HCT116 (cell line): ENCODE measurements at regions not wholly inside any gene's neighbourhood (a gene's known extent, or its start where the extent isn't known, plus 50 kb on each side); places are given as distances from the start of the nearest gene placed in this dataset.

Experiments
- ATAC-seq: fragments of 200-7000 bp; cut with Tn5 transposase; 2 replicates; pipeline ENCODE4 v1.9.1; 2020; ENCODE audit warnings: mild to moderate bottlenecking, moderate library complexity
- BruUV-seq: library from RNA; stranded (reverse); fragments of 400-500 nt; replicated peaks from 2 replicates; lab custom pipeline; 2021; lab: Mats Ljungman, UMichigan
- CTCF ChIA-PET: fragments of 300-600 bp; sonication (Branson Sonifier 250); formaldehyde crosslinking; loops from one replicate; lab custom pipeline; 2021; ENCODE audit warnings: antibody characterized with exemption; lab: Charles Lee
- POLR2A ChIA-PET: fragments of 300-600, 350-600 bp; sonication (Branson Sonifier 250); formaldehyde crosslinking; loops from one replicate; lab custom pipeline; 2021; ENCODE audit warnings: antibody characterized with exemption; lab: Charles Lee
- RAD21 ChIA-PET, 2 experiments: fragments of 300-600 bp; sonication (Branson Sonifier 250); formaldehyde crosslinking; loops; one replicate each; lab custom pipeline; 2023; ENCODE audit warnings: low total read pairs in 2 of 2; ENCODE audit not compliant: uncharacterized antibody in 2 of 2, unreplicated experiment in 2 of 2, low non-redundant PET in 1 of 2; lab: Charles Lee
- DNase-seq: peaks from one replicate; pipeline ENCODE4 v3.0.0-alpha.2; 2010; ENCODE audit warnings: low read depth, low spot score
- H2AFZ ChIP-seq: fragments of 200-600 bp; shearing (Covaris generic), sonication (generic); 2 replicates; pipeline ENCODE4 v1.6.1; 2017; ENCODE audit warnings: low read depth, mixed run types, mixed read lengths, antibody characterized with exemption, low read length; ENCODE audit not compliant: poor library complexity, severe bottlenecking
- H3K27ac ChIP-seq: 2 replicates; pipeline ENCODE4 v1.5.1; 2012; ENCODE audit warnings: low read depth, low read length
- H3K27me3 ChIP-seq: fragments of 200-600 bp; sonication (generic); 2 replicates; pipeline ENCODE4 v1.6.1; 2016; ENCODE audit warnings: mixed run types, low read length, mixed read lengths; ENCODE audit not compliant: insufficient read depth
- H3K36me3 ChIP-seq, 2 experiments: fragments of 200-500 bp in 1 of 2; fragments of 200-600 bp in 1 of 2; sonication (Bioruptor generic) in 1 of 2; sonication (generic) in 1 of 2; 2 replicates each; pipeline versions ENCODE4 v1.5.1 to v1.6.1; 2014 to 2016; ENCODE audit warnings: low read length in 2 of 2, inconsistent platforms in 1 of 2, mixed read lengths in 1 of 2, mixed run types in 1 of 2; ENCODE audit not compliant: insufficient read depth in 2 of 2, control insufficient read depth in 1 of 2
- H3K4me1 ChIP-seq, 2 experiments: fragments of 200-600 bp in 1 of 2; sonication (generic) in 1 of 2; 2 replicates each; pipeline versions ENCODE4 v1.5.1 to v1.6.1; 2012 to 2017; ENCODE audit warnings: low read length in 2 of 2, inconsistent platforms in 1 of 2, mild to moderate bottlenecking in 1 of 2, mixed read lengths in 1 of 2, mixed run types in 1 of 2, moderate library complexity in 1 of 2; ENCODE audit not compliant: insufficient read depth in 2 of 2, control insufficient read depth in 1 of 2
- H3K4me2 ChIP-seq: fragments of 200-600 bp; sonication (generic); 2 replicates; pipeline ENCODE4 v1.6.1; 2017; ENCODE audit warnings: mixed run types, low read length, mixed read lengths
- H3K4me3 ChIP-seq, 2 experiments: fragments of 200-600 bp in 1 of 2; sonication (generic) in 1 of 2; replicated peaks in 1 of 2; 2 replicates each; pipeline ENCODE4 v1.5.1; 2011 to 2016; ENCODE audit warnings: low read length in 2 of 2, control low read depth in 1 of 2, low read depth in 1 of 2, mild to moderate bottlenecking in 1 of 2, mixed read lengths in 1 of 2, mixed run types in 1 of 2
- H3K79me2 ChIP-seq: fragments of 200-600 bp; sonication (generic); 2 replicates; pipeline ENCODE4 v1.6.1; 2017; ENCODE audit warnings: mild to moderate bottlenecking, mixed run types, low read length, moderate library complexity, mixed read lengths; ENCODE audit not compliant: insufficient read depth
- H3K9ac ChIP-seq: fragments of 200-600 bp; sonication (generic); 2 replicates; pipeline ENCODE4 v1.6.1; 2016; ENCODE audit warnings: low read length, mixed read lengths
- H3K9me2 ChIP-seq: fragments of 200-600 bp; sonication (generic), shearing (Covaris generic); 2 replicates; pipeline ENCODE4 v1.6.1; 2017; ENCODE audit warnings: mixed run types, mild to moderate bottlenecking, moderate library complexity; ENCODE audit not compliant: insufficient read depth
- H3K9me3 ChIP-seq, 2 experiments: fragments of 200-500 bp in 1 of 2; fragments of 200-600 bp in 1 of 2; sonication (Bioruptor generic) in 1 of 2; sonication (generic) in 1 of 2; 2 replicates each; pipeline ENCODE4 v1.6.1; 2014 to 2017; ENCODE audit warnings: low read length in 2 of 2, mixed read lengths in 2 of 2, inconsistent platforms in 1 of 2, low read depth in 1 of 2, mild to moderate bottlenecking in 1 of 2, mixed run types in 1 of 2, moderate library complexity in 1 of 2; ENCODE audit not compliant: control insufficient read depth in 1 of 2, insufficient read depth in 1 of 2
- H4K20me1 ChIP-seq: fragments of 200-600 bp; sonication (generic), shearing (Covaris generic); 2 replicates; pipeline ENCODE4 v1.6.1; 2017; ENCODE audit warnings: mixed run types, mild to moderate bottlenecking, moderate library complexity; ENCODE audit not compliant: insufficient read depth
- ATF3 ChIP-seq: IDR thresholded peaks from 2 replicates; pipeline ENCODE4 v1.6.1; 2012
- CBX3 ChIP-seq: IDR thresholded peaks from 2 replicates; pipeline ENCODE4 v1.6.1; 2012; ENCODE audit warnings: low read depth
- CEBPB ChIP-seq: IDR thresholded peaks from 2 replicates; pipeline ENCODE4 v1.6.1; 2012; ENCODE audit warnings: low read depth
- ELF1 ChIP-seq: IDR thresholded peaks from 2 replicates; pipeline ENCODE4 v1.6.1; 2012; ENCODE audit warnings: low read depth, borderline replicate concordance
- EZH2 ChIP-seq: fragments of 200-600 bp; sonication (generic); IDR thresholded peaks from 2 replicates; pipeline ENCODE4 v1.6.1; 2017; ENCODE audit warnings: antibody characterized with exemption, mixed run types
- EZH2phosphoT487 ChIP-seq: fragments of 200-600 bp; IDR thresholded peaks from 2 replicates; pipeline ENCODE4 v1.6.1; 2018; ENCODE audit warnings: antibody characterized with exemption, borderline replicate concordance
- FOSL1 ChIP-seq: IDR thresholded peaks from 2 replicates; pipeline ENCODE4 v1.6.1; 2012; ENCODE audit warnings: low read depth
- JUND ChIP-seq: IDR thresholded peaks from 2 replicates; pipeline ENCODE4 v1.6.1; 2012
- MAX ChIP-seq: IDR thresholded peaks from 2 replicates; pipeline ENCODE4 v1.6.1; 2012
- POLR2A ChIP-seq: IDR thresholded peaks from 2 replicates; pipeline ENCODE4 v1.7.0; 2011; ENCODE audit warnings: borderline replicate concordance; ENCODE audit not compliant: insufficient read depth, insufficient read length; ENCODE audit errors: extremely low read depth
- POLR2AphosphoS5 ChIP-seq: IDR thresholded peaks from 2 replicates; pipeline ENCODE4 v1.6.1; 2011; ENCODE audit warnings: mild to moderate bottlenecking, low read depth, low read length, moderate library complexity
- RAD21 ChIP-seq: IDR thresholded peaks from 2 replicates; pipeline ENCODE4 v1.6.1; 2012; ENCODE audit warnings: low read depth, mild to moderate bottlenecking
- SP1 ChIP-seq: IDR thresholded peaks from 2 replicates; pipeline ENCODE4 v1.6.1; 2012; ENCODE audit warnings: low read depth
- SRF ChIP-seq: IDR thresholded peaks from 2 replicates; pipeline ENCODE4 v1.6.1; 2012; ENCODE audit warnings: low read depth
- TCF7L2 ChIP-seq: IDR thresholded peaks from 2 replicates; pipeline ENCODE4 v1.7.0; 2011; ENCODE audit warnings: borderline replicate concordance, inconsistent platforms; ENCODE audit not compliant: insufficient read depth, insufficient read length; ENCODE audit errors: extremely low read depth
- YY1 ChIP-seq: IDR thresholded peaks from 2 replicates; pipeline ENCODE4 v1.6.1; 2011; ENCODE audit warnings: low read length, low read depth, moderate library complexity, mild to moderate bottlenecking; ENCODE audit not compliant: insufficient replicate concordance; ENCODE audit errors: extremely low read depth
- ZBTB33 ChIP-seq: IDR thresholded peaks from 2 replicates; pipeline ENCODE4 v1.6.1; 2011; ENCODE audit warnings: mild to moderate bottlenecking, low read length, moderate library complexity; ENCODE audit not compliant: insufficient replicate concordance; ENCODE audit errors: extremely low read depth
- ZFX ChIP-seq: fragments of 450-650 bp; IDR thresholded peaks from 2 replicates; pipeline ENCODE4 v1.6.1; 2017
- ZNF274 ChIP-seq: fragments of 200-500 bp; sonication (Bioruptor generic); IDR thresholded peaks from 2 replicates; pipeline ENCODE4 v1.6.1; 2014; ENCODE audit warnings: mild to moderate bottlenecking, low read depth, low read length, inconsistent platforms
- intact Hi-C: fragments of 100-400 bp; cut with micrococcal nuclease; formaldehyde crosslinking; loops from 2 replicates; pipeline ENCODE4 v1.10.0; 2022

GRCh38 chr12:69073035-69073434, 140.1 kb upstream of the CPM start:
- no peaks in the 10 kb centered on the region for H3K79me2 ChIP-seq
- H4K20me1 ChIP-seq: no peaks in the 10 kb centered on the region
- intact Hi-C loops: loop anchor here (10.0 kb wide), 1 partner anchor 1028 kb away; no protein-coding TSS in a partner anchor
- BruUV-seq: no TSS peak
- no peaks in the 10 kb centered on the region for H3K36me3 ChIP-seq
- no peak for DNase-seq
- H3K4me2 ChIP-seq: no peak overlapping the region
- no peak overlapping the region for H2AFZ ChIP-seq
- H3K9me2 ChIP-seq: no peaks in the 10 kb centered on the region
- H3K4me1 ChIP-seq: peaks cover 9 to 29% of the 10 kb centered on the region in 2 experiments
- ChIA-PET POLR2A (no interaction called here), CTCF (no interaction called here), RAD21 (no interaction called here)
- H3K27ac ChIP-seq: no peak overlapping the region
- no peaks in the 10 kb centered on the region for H3K9me3 ChIP-seq
- ATAC-seq: no peak
- no peak overlapping the region for H3K9ac ChIP-seq
- TF ChIP-seq RAD21: no peak
- TF ChIP-seq SRF: no peak
- no peak for TF ChIP-seq YY1
- no peak for TF ChIP-seq CEBPB
- no peak for TF ChIP-seq SP1
- no peak for TF ChIP-seq ZBTB33
- no peak for TF ChIP-seq EZH2
- TF ChIP-seq CBX3: no peak
- no peak for TF ChIP-seq POLR2A
- TF ChIP-seq MAX: no peak
- TF ChIP-seq TCF7L2: no peak
- no peak for TF ChIP-seq ZNF274
- no peak for TF ChIP-seq POLR2AphosphoS5
- no peak for TF ChIP-seq ATF3
- TF ChIP-seq ELF1: no peak
- no peak for TF ChIP-seq ZFX
- no peak for TF ChIP-seq JUND
- no peak for TF ChIP-seq FOSL1
- TF ChIP-seq EZH2phosphoT487: no peak
- no peaks in the 10 kb centered on the region for H3K27me3 ChIP-seq
- no peak overlapping the region for H3K4me3 ChIP-seq
